ENCODE measurements at regions not wholly inside any gene's neighbourhood (a gene's known extent, or its start where the extent isn't known, plus 50 kb on each side); places are given as distances from the start of the nearest gene placed in this dataset.
"Not testable (repeated sequence)": the region's sequence is repeated elsewhere in the genome, so short reads cannot be mapped to it uniquely, and the experiment has no call there.

- H3K4me1 ChIP-seq (ENCODE audit: control insufficient read depth, insufficient read depth, low read length) = no peaks in the 10 kb centered on the region
- no peaks in the 10 kb centered on the region for H3K27me3 ChIP-seq (ENCODE audit: control insufficient read depth, insufficient read depth, low read length)
- H3K36me3 ChIP-seq (ENCODE audit: control insufficient read depth, insufficient read depth, low read length) = no peaks in the 10 kb centered on the region
- no peak overlapping the region for H3K27ac ChIP-seq (ENCODE audit: low read depth, low read length)
- H3K4me3 ChIP-seq (ENCODE audit: low read length) = no peak overlapping the region
- no peak overlapping the region for H3K9ac ChIP-seq (ENCODE audit: low read length)
These were observed 58.5 kb upstream of the DHRS4 start for GRCh38 chr14:23895053-23895419.

- Histone ChIP-seq H3K4me1 (ENCODE audit: control insufficient read depth, insufficient read depth, low read length) (no peaks in the 10 kb centered on the region), H3K4me3 (ENCODE audit: low read length) (no peak overlapping the region), H3K9ac (ENCODE audit: low read length) (no peak overlapping the region), H3K27ac (ENCODE audit: low read depth, low read length) (no peak overlapping the region), H3K36me3 (ENCODE audit: control insufficient read depth, insufficient read depth, low read length) (no peaks in the 10 kb centered on the region), H3K27me3 (ENCODE audit: control insufficient read depth, insufficient read depth, low read length) (no peaks in the 10 kb centered on the region)
These were observed 58.1 kb upstream of the DHRS4 start for GRCh38 chr14:23895480-23895879.

GRCh38 chr14:23896609-23897153, 56.9 kb upstream of the DHRS4 start:
- Histone ChIP-seq H3K27me3 (ENCODE audit: control insufficient read depth, insufficient read depth, low read length) (no peaks in the 10 kb centered on the region), H3K4me3 (ENCODE audit: low read length) (no peak overlapping the region), H3K4me1 (ENCODE audit: control insufficient read depth, insufficient read depth, low read length) (no peaks in the 10 kb centered on the region), H3K36me3 (ENCODE audit: control insufficient read depth, insufficient read depth, low read length) (no peaks in the 10 kb centered on the region), H3K9ac (ENCODE audit: low read length) (no peak overlapping the region), H3K27ac (ENCODE audit: low read depth, low read length) (no peak overlapping the region)

GRCh38 chr14:23897291-23897690, 56.3 kb upstream of the DHRS4 start:
- not testable (repeated sequence) for H3K4me3 ChIP-seq (ENCODE audit: low read length); H3K27ac ChIP-seq (ENCODE audit: low read depth, low read length); H3K9ac ChIP-seq (ENCODE audit: low read length); H3K4me1 ChIP-seq (ENCODE audit: control insufficient read depth, insufficient read depth, low read length); H3K27me3 ChIP-seq (ENCODE audit: control insufficient read depth, insufficient read depth, low read length); H3K36me3 ChIP-seq (ENCODE audit: control insufficient read depth, insufficient read depth, low read length)

GRCh38 chr14:23898359-23898758, 55.2 kb upstream of the DHRS4 start:
- H3K9ac ChIP-seq (ENCODE audit: low read length); H3K4me1 ChIP-seq (ENCODE audit: control insufficient read depth, insufficient read depth, low read length); H3K4me3 ChIP-seq (ENCODE audit: low read length); H3K27ac ChIP-seq (ENCODE audit: low read depth, low read length); H3K36me3 ChIP-seq (ENCODE audit: control insufficient read depth, insufficient read depth, low read length); H3K27me3 ChIP-seq (ENCODE audit: control insufficient read depth, insufficient read depth, low read length): not testable (repeated sequence)

GRCh38 chr14:23899788-23900187, 53.8 kb upstream of the DHRS4 start:
- Histone ChIP-seq H3K4me3 (ENCODE audit: low read length) (no peak overlapping the region), H3K27ac (ENCODE audit: low read depth, low read length) (no peak overlapping the region), H3K27me3 (ENCODE audit: control insufficient read depth, insufficient read depth, low read length) (no peaks in the 10 kb centered on the region), H3K36me3 (ENCODE audit: control insufficient read depth, insufficient read depth, low read length) (no peaks in the 10 kb centered on the region), H3K4me1 (ENCODE audit: control insufficient read depth, insufficient read depth, low read length) (no peaks in the 10 kb centered on the region), H3K9ac (ENCODE audit: low read length) (no peak overlapping the region)

- no peaks in the 10 kb centered on the region for H3K36me3 ChIP-seq (ENCODE audit: control insufficient read depth, insufficient read depth, low read length)
- no peak overlapping the region for H3K9ac ChIP-seq (ENCODE audit: low read length)
- no peak overlapping the region for H3K4me3 ChIP-seq (ENCODE audit: low read length)
- H3K27me3 ChIP-seq (ENCODE audit: control insufficient read depth, insufficient read depth, low read length) = no peaks in the 10 kb centered on the region
- no peaks in the 10 kb centered on the region for H3K4me1 ChIP-seq (ENCODE audit: control insufficient read depth, insufficient read depth, low read length)
- no peak overlapping the region for H3K27ac ChIP-seq (ENCODE audit: low read depth, low read length)
These were observed 50.1 kb upstream of the DHRS4 start for GRCh38 chr14:23903442-23903841.

Measured in rectal smooth muscle tissue (tissue), 1 donor.